ENCODE measurements at regions not wholly inside any gene's neighbourhood (a gene's known extent, or its start where the extent isn't known, plus 50 kb on each side); places are given as distances from the start of the nearest gene placed in this dataset.

GRCh38 chr11:122042981-122043380 is 73.0 kb downstream of the BLID start:
- TF ChIP-seq CTCF (IDR thresholded peaks at IDR 0.05) (no peak), POLR2A (IDR thresholded peaks at IDR 0.05) (no peak)

Data from lower leg skin (tissue), 3 donors.